HL-60 (cell line): ENCODE measurements at regions not wholly inside any gene's neighbourhood (a gene's known extent, or its start where the extent isn't known, plus 50 kb on each side); places are given as distances from the start of the nearest gene placed in this dataset.

Experiments used
- GABPA ChIP-seq: IDR thresholded peaks from 2 replicates; pipeline ENCODE4 v1.6.1; 2012; ENCODE audit warnings: low read depth
- POLR2AphosphoS5 ChIP-seq: IDR thresholded peaks from 2 replicates; pipeline ENCODE4 v1.6.1; 2012; ENCODE audit warnings: low read depth
- SPI1 ChIP-seq: IDR thresholded peaks from 2 replicates; pipeline ENCODE4 v1.6.1; 2012; ENCODE audit warnings: low read depth, mild to moderate bottlenecking, borderline replicate concordance
- TF ChIP-seq, protein P1 (sequence below): IDR thresholded peaks from one replicate; pipeline ENCODE4 v1.5.1; 2011; ENCODE audit warnings: low read length, control low read depth, inconsistent platforms; ENCODE audit not compliant: insufficient read depth
- TF ChIP-seq, protein P2 (sequence below): IDR thresholded peaks from 2 replicates; pipeline ENCODE4 v1.6.1; 2012; ENCODE audit warnings: low read depth; ENCODE audit not compliant: insufficient replicate concordance

- TF ChIP-seq, protein P1, sequence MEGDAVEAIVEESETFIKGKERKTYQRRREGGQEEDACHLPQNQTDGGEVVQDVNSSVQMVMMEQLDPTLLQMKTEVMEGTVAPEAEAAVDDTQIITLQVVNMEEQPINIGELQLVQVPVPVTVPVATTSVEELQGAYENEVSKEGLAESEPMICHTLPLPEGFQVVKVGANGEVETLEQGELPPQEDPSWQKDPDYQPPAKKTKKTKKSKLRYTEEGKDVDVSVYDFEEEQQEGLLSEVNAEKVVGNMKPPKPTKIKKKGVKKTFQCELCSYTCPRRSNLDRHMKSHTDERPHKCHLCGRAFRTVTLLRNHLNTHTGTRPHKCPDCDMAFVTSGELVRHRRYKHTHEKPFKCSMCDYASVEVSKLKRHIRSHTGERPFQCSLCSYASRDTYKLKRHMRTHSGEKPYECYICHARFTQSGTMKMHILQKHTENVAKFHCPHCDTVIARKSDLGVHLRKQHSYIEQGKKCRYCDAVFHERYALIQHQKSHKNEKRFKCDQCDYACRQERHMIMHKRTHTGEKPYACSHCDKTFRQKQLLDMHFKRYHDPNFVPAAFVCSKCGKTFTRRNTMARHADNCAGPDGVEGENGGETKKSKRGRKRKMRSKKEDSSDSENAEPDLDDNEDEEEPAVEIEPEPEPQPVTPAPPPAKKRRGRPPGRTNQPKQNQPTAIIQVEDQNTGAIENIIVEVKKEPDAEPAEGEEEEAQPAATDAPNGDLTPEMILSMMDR = no peak
- TF ChIP-seq POLR2AphosphoS5 (no peak), SPI1 (no peak), GABPA (no peak)
- TF ChIP-seq, protein P2, sequence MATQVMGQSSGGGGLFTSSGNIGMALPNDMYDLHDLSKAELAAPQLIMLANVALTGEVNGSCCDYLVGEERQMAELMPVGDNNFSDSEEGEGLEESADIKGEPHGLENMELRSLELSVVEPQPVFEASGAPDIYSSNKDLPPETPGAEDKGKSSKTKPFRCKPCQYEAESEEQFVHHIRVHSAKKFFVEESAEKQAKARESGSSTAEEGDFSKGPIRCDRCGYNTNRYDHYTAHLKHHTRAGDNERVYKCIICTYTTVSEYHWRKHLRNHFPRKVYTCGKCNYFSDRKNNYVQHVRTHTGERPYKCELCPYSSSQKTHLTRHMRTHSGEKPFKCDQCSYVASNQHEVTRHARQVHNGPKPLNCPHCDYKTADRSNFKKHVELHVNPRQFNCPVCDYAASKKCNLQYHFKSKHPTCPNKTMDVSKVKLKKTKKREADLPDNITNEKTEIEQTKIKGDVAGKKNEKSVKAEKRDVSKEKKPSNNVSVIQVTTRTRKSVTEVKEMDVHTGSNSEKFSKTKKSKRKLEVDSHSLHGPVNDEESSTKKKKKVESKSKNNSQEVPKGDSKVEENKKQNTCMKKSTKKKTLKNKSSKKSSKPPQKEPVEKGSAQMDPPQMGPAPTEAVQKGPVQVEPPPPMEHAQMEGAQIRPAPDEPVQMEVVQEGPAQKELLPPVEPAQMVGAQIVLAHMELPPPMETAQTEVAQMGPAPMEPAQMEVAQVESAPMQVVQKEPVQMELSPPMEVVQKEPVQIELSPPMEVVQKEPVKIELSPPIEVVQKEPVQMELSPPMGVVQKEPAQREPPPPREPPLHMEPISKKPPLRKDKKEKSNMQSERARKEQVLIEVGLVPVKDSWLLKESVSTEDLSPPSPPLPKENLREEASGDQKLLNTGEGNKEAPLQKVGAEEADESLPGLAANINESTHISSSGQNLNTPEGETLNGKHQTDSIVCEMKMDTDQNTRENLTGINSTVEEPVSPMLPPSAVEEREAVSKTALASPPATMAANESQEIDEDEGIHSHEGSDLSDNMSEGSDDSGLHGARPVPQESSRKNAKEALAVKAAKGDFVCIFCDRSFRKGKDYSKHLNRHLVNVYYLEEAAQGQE = no peak
These were observed 56.5 kb upstream of the C14orf180 start for GRCh38 chr14:104522926-104523545.
